PFSK-1 (cell line): ENCODE measurements at regions not wholly inside any gene's neighbourhood (a gene's known extent, or its start where the extent isn't known, plus 50 kb on each side); places are given as distances from the start of the nearest gene placed in this dataset.

Source experiments
- FOXP2 ChIP-seq: optimal IDR thresholded peaks from 2 replicates; pipeline ENCODE3; 2011; ENCODE audit warnings: borderline replicate concordance, control low read depth, inconsistent platforms; ENCODE audit not compliant: insufficient read depth; ENCODE audit errors: extremely low read length, extremely low read depth
- REST ChIP-seq, 2 experiments: IDR thresholded peaks; 2 replicates each; pipeline versions ENCODE4 v1.6.1 to v1.8.0; 2011 to 2012; ENCODE audit warnings: low read depth in 2 of 2, low read length in 2 of 2, control low read depth in 1 of 2, inconsistent platforms in 1 of 2, mild to moderate bottlenecking in 1 of 2, moderate library complexity in 1 of 2; ENCODE audit not compliant: insufficient read depth in 1 of 2
- SIN3A ChIP-seq: IDR thresholded peaks from 2 replicates; pipeline ENCODE4 v1.6.1; 2012; ENCODE audit warnings: mild to moderate bottlenecking, low read length, moderate library complexity, borderline replicate concordance; ENCODE audit not compliant: insufficient read depth

GRCh38 chr12:58502841-58503240, 417.5 kb downstream of the LRIG3 start:
- TF ChIP-seq SIN3A (no peak), REST (IDR thresholded peaks at IDR 0.05; ENCODE audit: insufficient read depth in 1 of 2, low read depth in 2 of 2, low read length in 2 of 2) (no peak), FOXP2 (no peak)
